Gastroesophageal sphincter (tissue), 3 donors: ENCODE measurements at regions not wholly inside any gene's neighbourhood (a gene's known extent, or its start where the extent isn't known, plus 50 kb on each side); places are given as distances from the start of the nearest gene placed in this dataset.

ENCODE experiments used
- CTCF ChIP-seq, 4 experiments: fragments of 200-600 bp in 2 of 4; fragments of 450-650 bp in 2 of 4; sonication (generic) in 1 of 4; IDR thresholded peaks; one replicate each; pipeline ENCODE4 v1.5.1; 2017 to 2019; ENCODE audit warnings: antibody characterized with exemption in 4 of 4, mild to moderate bottlenecking in 2 of 4, moderate library complexity in 2 of 4
- POLR2AphosphoS5 ChIP-seq: sonication (generic); formaldehyde crosslinking; IDR thresholded peaks from one replicate; pipeline ENCODE4 v1.6.1; 2017; ENCODE audit warnings: antibody characterized with exemption

- TF ChIP-seq CTCF (IDR thresholded peaks at IDR 0.05) (no peak), POLR2AphosphoS5 (no peak)
Measured at GRCh38 chr10:6648894-6649720, 69.0 kb upstream of the PRKCQ start.
